ENCODE measurements at regions not wholly inside any gene's neighbourhood (a gene's known extent, or its start where the extent isn't known, plus 50 kb on each side); places are given as distances from the start of the nearest gene placed in this dataset.

- DNase-seq (ENCODE audit: low spot score) = no peak
These were observed 189.9 kb upstream of the PRLR start for GRCh38 chr5:35420200-35420599.

- no peak for DNase-seq (ENCODE audit: low spot score)
These were observed 186.8 kb upstream of the PRLR start for GRCh38 chr5:35417040-35417439.

GRCh38 chr5:35416217-35416988, 186.1 kb upstream of the PRLR start:
- DNase-seq (ENCODE audit: low spot score) = no peak

DNA sequence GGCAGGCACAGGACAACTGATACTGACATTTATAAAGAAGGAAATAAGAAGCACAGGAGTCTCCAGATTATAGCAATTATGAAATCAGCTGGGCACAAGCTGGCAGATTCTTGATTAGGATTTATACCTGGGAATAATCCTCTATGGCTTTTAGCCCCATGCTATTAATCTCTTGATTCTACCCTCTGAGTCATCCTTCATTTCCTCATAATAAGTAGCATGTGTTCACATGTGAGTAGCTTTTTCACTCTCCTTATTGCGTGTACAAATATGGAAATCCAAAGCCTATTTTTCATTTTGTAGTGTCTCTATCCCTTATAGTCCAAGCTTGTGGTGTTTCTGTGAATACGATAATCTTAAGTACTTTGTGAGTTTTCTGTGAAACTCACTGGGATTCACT, 185.0 kb upstream of the PRLR start:
- no peak for DNase-seq (ENCODE audit: low spot score)

DNA sequence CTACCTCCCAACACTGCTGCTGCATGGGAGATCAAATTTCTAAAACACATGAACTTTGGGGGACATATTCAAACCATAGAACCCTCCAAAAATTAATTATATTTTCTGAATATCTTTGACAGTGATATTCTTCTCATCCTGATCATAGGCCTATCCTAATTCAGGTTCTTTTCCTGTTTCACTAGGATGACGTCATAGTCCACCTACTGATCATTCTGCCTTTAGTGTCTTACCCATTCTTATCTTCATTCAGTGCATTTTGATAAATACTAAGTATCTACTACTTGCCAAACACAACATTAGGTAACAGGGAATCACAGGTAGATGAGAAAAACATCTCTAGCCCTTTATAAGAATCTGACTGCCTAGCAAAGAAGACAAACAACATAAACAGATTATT, 179.1 kb upstream of the PRLR start:
- no peak for DNase-seq (ENCODE audit: low spot score)

DNA sequence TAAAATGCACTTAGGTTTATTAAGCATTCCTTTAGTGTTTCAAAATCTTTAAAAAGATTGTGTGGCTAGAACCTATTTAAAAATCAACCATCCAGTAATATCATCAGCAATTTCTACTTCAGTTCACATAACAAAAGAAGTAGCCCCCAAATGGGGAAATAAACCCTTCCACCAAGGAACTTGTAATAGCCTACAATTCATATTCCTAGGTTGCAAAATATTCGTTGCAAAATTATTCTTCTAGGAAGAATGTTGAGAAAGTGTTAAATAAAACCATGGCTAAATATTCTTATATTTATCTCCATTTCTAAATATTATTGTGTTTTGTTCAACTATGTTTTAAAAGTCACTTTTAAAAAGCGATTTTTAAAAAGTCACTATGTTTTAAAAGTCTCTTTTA, 177.9 kb upstream of the PRLR start:
- DNase-seq (ENCODE audit: low spot score) = no peak

DNA sequence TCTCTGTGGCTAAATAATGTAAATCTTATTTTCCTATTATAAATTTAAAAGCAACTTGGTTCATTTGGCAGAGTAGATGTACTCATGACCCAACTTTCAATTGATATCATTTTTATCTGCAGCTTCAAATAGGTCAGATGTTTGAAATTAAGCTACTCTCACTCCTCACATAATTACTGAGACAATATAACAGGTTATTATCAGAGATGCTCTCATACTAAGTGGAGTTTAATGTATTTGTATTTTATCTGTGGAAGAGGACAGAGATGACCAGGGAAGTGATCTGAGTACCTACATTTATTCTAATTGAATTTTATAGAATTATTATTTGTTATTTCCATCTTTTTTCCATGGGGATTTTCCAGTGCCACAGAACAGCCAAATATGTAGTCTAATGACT, 177.4 kb upstream of the PRLR start:
- no peak for DNase-seq (ENCODE audit: low spot score)

DNA sequence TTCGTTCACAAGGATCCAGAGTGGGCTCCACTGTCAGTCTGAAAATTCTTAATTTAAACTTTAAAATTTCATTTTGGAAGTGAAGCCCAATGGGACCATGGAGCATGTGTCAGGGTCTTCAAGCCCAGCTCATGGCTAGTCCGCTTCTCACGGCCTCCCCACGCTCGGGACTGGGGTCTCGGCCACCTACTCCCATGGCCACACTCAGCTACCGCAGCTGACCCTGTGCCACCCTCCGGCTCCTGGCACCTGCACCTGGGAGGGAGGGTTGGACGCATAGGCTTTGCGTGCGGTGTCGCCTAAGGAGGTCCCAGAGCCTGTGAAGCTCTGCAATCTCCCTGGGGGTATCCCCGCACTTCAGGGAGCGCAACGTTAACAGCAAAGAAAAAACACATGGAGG, 175.7 kb upstream of the PRLR start:
- no peak for DNase-seq (ENCODE audit: low spot score)

- no peak for DNase-seq (ENCODE audit: low spot score)
These were observed 174.4 kb upstream of the PRLR start for GRCh38 chr5:35404701-35405100.

DNA sequence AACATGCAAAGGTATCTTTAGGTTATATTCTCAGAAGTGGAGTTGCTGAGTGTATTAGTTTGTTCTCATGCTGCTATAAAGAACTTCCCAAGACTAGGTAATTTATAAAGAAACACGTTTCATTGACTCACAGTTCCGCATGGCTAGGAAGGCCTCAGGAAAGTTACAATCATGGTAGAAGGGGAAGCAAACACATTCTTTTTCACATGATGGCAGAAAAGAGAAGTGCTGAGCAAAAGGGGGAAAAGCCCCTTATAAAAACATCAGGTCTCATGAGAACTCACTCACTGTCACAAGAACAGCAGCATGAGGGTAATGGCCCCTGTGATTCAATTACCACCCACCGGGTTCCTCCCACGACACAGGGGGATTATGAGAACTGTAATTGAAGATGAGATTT, 163.6 kb upstream of the PRLR start:
- no peak for DNase-seq (ENCODE audit: low spot score)

DNA sequence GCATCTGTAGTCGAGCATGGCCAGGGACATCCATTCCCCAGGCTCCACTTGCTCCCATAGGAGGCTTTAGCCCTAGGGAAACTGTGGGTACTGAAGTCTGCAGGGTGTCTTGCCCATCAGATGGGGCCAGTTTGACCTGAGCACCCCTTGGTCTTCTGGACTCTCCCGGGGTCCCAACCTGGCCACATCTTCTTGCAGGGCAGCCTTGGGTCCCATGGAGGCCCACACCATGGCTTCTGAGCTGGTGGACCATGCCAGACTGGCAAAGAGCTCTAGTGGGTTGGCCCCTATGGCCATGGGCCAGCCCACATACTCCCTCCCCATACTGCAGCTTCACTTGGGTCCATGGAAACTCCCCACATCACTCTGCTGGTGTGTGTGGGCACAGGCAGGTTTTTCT, 154.4 kb upstream of the PRLR start:
- no peak for DNase-seq (ENCODE audit: low spot score)

DNA sequence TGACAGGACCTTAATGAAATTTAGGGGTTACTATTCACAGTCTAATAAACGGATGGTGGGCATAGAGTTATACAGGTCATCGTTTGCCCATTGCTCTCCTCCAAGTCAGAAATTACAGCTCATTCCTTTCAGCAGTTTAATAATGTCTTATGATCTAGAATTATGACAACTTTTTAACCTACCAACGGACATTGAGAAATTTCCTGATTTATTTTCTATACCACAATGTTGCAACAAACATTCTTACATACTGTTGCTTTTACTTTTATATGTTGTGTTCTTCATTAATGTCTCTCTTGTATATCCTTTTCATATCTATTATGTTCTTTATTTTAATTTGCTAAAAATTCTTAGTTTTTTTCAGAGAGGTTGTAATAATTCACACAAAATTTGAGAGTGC, 152.8 kb upstream of the PRLR start:
- no peak for DNase-seq (ENCODE audit: low spot score)

GRCh38 chr5:35377653-35378052, 147.4 kb upstream of the PRLR start:
- no peak for DNase-seq (ENCODE audit: low spot score)

GRCh38 chr5:35374584-35374983, 144.3 kb upstream of the PRLR start:
- no peak for DNase-seq (ENCODE audit: low spot score)

- DNase-seq (ENCODE audit: low spot score) = no peak
These were observed 143.0 kb upstream of the PRLR start for GRCh38 chr5:35373249-35373648.

DNA sequence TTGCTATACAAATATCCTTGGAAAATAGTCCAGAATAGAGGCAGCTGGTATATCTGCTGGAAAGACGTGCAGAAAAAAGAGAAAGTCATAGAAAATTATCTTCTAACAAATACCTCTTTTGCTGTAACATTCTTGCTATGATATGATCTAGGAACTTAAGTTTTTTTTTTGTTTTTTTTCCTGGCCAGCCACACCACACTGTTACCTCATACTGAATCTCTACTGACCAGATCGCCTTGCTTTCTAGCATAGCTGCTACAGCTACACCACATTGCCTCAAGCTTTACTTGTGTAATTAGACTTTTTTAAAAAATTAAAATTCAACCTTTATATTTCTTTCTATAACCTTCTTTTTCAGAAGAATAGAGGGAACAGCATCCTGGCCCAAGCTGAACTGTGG, 142.2 kb upstream of the PRLR start:
- DNase-seq (ENCODE audit: low spot score) = no peak

- no peak for DNase-seq (ENCODE audit: low spot score)
These were observed 141.7 kb upstream of the PRLR start for GRCh38 chr5:35371951-35372426.

DNA sequence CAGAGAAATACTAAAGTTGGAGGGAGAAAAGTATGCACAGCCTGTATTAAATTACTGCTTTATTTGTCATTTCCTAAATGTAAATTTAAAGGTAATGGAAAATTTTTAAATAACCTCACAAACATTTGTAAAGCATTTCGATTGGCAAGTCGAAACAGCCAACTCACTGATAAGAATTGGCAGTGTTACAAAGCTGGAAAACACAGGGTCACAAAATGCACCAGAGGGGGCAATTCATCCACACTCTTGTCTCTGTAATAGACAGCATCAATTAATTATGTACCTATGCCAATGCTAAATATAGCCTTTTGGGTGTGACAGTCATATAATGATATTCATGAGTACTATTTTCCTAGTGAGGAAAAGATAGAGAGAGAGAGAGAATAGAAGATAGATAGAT, 140.6 kb upstream of the PRLR start:
- DNase-seq (ENCODE audit: low spot score) = no peak

GRCh38 chr5:35369965-35370790, 139.9 kb upstream of the PRLR start:
- no peak for DNase-seq (ENCODE audit: low spot score)

DNA sequence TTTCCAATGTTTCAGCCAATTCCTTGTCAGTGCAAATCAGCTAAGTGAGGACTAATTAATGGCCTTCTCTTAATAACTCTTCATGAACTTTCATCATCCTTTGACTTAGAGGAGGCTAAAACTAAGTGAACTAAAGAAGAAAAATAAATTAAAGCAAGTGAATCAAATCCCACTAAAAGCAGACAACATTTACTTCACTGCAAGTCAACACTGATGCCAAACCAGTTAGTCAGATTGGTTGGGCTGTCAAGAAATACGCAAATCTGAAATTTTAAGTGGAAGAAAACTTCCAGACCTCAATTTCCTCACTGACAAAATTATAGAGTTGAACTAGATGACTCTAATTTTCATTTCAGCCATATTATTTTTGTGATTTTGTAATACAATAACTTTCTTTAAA, 137.2 kb upstream of the PRLR start:
- no peak for DNase-seq (ENCODE audit: low spot score)

DNA sequence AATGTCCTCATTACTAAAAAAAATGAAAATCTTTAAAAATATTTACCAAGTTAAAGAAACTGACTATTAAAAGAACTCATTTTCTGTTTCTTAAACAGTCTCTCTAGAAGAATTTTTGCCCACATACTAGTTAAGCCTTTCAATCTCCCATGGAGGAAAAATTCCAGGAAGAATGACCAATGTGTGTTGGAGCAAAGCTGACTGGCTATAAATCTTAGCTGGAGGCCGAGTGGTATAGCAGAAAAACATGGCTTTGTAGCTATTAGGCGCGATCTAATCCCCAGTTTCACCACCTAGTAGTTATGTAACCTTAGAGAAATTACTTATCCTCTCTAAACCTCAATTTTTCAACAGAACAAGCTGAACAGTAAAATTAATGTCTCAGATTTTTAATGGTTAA, 135.5 kb upstream of the PRLR start:
- no peak for DNase-seq (ENCODE audit: low spot score)

DNA sequence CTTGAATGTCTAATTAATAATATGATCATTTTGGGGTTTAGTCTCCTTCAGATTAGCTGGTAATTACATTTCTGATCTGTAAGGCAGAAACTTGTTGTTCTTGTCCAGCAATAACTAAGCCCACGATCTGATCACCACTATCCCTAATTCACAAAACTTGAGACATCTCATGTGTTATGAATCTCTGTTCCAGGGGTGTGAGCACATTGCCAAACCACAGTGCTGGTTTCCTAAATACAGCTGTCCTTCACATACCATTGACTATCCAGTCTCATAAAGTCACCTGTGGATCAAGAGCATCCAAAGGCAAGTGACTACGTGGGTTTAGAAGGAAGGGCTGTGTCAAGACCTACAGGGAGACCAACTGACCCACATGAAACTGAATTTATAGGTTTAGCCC, 134.1 kb upstream of the PRLR start:
- no peak for DNase-seq (ENCODE audit: low spot score)

DNA sequence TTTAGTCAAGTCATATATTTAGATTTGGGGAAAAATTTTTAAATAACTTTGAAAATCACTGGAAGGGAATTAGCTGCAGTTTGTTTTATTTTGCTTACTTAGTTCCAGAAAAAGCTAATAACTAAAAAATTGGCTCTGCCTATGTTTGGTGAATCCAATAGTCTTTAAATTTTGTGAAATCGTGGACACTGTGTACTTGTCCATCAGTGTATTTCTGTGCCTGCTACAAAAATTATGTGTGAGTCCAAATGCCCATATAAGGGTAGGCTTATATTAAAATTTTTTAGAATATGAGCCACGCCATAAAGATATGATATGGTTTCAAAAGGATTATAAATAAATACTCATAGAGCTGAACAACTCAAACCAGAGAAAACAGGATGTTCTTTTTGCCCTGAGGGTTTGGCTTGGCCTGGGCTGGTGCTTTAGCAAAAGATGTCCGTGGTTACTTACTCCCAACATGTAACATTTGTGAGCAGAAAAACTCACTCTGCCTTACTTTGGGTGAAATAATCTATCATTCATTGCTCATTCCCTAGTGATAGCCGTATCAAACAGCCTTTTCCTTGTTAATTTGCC, 133.2 kb upstream of the PRLR start:
- DNase-seq (ENCODE audit: low spot score) = no peak

All from CD4-positive, alpha-beta T cell treated with Interleukin-6 at 100 ng/mL for 8 hours (primary cell).